ENCODE measurements at regions not wholly inside any gene's neighbourhood (a gene's known extent, or its start where the extent isn't known, plus 50 kb on each side); places are given as distances from the start of the nearest gene placed in this dataset.
A peak's percentile ranks its signal among the peaks of the same experiment; 100 is the strongest.

DNA sequence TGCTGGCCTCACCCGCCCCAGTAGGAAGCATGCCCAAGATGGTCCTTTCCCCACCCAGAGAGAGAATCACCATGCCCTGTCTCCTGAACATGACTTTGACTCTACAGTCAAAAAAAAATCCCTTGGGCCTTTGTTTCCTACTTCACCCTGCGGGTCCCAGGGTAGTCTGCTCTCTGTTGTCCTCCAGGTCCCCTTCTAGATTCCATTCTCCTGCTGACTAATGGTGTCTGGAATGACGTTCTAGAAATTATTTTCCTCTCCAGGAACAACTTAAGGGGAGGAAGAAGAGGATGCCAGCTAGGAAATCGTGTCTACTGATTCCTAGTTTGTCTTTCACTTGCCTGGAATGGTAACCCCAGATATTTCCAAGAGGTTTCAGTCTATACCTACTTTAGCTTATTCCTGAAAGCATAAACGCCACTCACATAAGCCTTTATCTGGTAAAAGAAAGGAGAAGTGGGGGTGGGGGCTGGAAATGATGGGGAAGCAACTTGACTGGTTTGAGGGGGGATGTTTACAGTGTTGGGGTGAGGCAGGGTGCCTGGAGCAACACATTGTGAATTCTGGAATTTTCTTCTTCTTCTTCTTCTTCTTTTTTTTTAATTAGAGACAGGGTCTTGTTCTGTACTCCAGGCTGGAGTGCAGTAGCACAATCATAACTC lies 93.9 kb downstream of the SNX18 start:
- no peak for DNase-seq
- Mint-ChIP-seq H3K27ac (no peak overlapping the region), H3K9me3 (ENCODE audit: low read depth) (peaks cover 8% of the 10 kb centered on the region), H3K27me3 (no peaks in the 10 kb centered on the region), H3K36me3 (ENCODE audit: low read depth) (peaks cover 2% of the 10 kb centered on the region), H3K4me1 (peaks cover 19% of the 10 kb centered on the region), H3K4me3 (no peak overlapping the region)
- intact Hi-C loops (cut with DNase I, micrococcal nuclease) = loop anchor here in 1 of 2 experiments (2.0 kb wide), 1 partner anchor 35 kb away; no protein-coding TSS in a partner anchor
- ChIA-PET CTCF (interaction anchor here (1.3 kb wide), 1 partner anchor 8 kb away, joined by 4 read pairs; no protein-coding TSS in a partner anchor), POLR2A (no interaction called here)
- ATAC-seq = no peak

DNA sequence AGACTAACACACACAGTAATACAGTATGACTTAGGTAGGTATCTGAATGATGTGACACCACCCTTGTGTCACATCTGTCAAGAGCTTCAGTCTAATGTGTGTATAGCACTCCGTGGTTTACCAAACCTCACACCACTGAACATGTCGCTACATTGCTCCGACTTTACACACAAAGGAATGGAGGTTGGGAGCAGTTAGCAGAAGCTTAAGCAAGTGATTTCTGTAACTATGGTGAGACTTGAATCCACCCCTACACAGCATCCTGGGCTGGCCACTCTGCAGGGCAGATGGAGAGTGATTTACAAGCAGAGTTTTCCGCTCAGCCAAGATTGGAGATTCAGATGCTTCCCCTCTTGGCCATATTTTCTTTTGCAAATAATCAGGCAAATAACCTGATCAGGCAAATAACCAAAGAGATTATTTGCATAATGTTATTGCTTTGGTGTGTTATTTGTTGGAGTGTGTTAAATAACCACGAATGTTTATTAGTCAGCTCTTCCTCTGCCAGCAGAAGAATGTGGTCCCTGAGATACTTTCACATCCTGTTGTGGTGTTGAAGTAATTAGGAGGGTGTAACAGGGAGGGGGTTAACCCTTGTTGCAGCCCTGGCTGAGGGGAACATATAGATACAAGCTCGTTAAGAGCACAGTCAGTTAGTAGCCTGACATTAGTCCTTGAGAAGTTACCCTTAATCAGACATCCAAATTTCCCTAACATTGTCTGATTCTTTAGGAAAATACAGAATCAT lies 92.8 kb downstream of the SNX18 start:
- H3K4me3 Mint-ChIP-seq = no peak overlapping the region

DNA sequence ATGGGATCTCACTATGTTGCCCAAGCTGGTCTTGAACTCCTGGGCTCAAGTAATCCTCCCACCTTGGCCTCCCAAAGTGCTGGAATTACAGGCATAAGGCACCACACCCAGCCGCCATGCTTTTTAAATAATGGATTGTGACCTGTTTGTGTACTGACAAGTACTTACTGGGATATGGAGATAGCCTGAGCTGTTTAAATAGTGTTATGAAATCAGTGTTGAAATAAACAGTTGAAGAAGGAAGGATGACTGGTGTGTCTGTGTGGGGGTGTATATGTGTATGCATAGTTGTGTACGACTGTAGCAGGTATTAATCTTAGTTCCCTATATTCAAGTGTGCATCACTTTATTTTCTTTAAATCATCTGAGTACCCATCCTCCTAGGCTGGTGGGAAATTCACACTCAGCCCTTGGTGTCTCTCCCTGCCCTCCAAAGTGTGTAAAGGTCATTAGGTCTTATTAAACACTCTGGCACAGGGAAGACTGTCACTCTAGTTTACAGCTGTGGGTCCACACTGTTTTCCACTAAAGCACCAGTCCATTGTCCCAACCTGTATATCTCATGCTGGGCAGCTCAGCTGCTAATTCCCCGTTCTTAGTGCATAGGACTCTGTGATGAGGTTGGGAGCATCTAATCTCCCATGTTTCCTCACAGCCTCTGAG lies 91.0 kb downstream of the SNX18 start:
- H3K9me3 Mint-ChIP-seq (ENCODE audit: low read depth) = peaks cover 8% of the 10 kb centered on the region
- CTCF ChIA-PET = interaction anchor here (0.6 to 0.7 kb wide), 2 partner anchors 118 to 618 kb away, joined by 3 to 4 read pairs; no protein-coding TSS in a partner anchor
- intact Hi-C loops (cut with DNase I, micrococcal nuclease) = no loop called here
- peaks cover 19% of the 10 kb centered on the region for H3K4me1 Mint-ChIP-seq
- no peak for ATAC-seq
- no peak for DNase-seq
- H3K27ac Mint-ChIP-seq = no peak overlapping the region
- no peaks in the 10 kb centered on the region for H3K27me3 Mint-ChIP-seq
- POLR2A ChIA-PET = no interaction called here
- peaks cover 2% of the 10 kb centered on the region for H3K36me3 Mint-ChIP-seq (ENCODE audit: low read depth)
- H3K4me3 Mint-ChIP-seq = no peak overlapping the region

More for the DNA sequence above, 92.8 kb downstream of the SNX18 start:
- Mint-ChIP-seq H3K36me3 (ENCODE audit: low read depth) (peaks cover 2% of the 10 kb centered on the region), H3K9me3 (ENCODE audit: low read depth) (peaks cover 8% of the 10 kb centered on the region), H3K4me1 (peaks cover 19% of the 10 kb centered on the region), H3K27me3 (no peaks in the 10 kb centered on the region), H3K27ac (no peak overlapping the region)
- ATAC-seq (peak; percentile 85), DNase-seq (peak; percentile 33)
- intact Hi-C loops (cut with DNase I, micrococcal nuclease) = loop anchor here in 1 of 2 experiments (2.0 kb wide), 1 partner anchor 36 kb away; no protein-coding TSS in a partner anchor
- ChIA-PET POLR2A (no interaction called here), CTCF (interaction anchor here (0.9 kb wide), 1 partner anchor 139 kb away, joined by 3 read pairs; no protein-coding TSS in a partner anchor)

DNA sequence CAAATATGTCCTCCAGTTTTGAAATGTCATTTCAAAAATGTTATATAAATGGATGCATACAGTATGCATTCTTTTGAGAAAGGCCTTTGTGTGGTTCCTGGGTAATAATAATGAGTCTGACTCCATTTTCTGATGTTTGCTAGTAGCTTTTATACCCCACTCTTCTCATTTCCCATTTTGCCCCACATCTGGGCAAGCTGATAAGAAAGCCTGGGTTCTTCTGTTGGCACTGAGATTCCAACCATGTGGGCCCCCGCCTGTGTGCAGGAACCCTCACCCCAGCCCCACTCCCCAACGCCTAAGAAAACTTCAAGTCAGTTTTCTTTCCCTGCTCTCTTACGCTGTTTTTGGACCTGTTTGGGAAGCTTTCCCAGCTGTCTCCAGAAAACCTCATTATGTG lies 89.4 kb downstream of the SNX18 start:
- Mint-ChIP-seq H3K4me1 (peaks cover 19% of the 10 kb centered on the region), H3K4me3 (no peak overlapping the region), H3K9me3 (ENCODE audit: low read depth) (peaks cover 8% of the 10 kb centered on the region), H3K27me3 (no peaks in the 10 kb centered on the region), H3K36me3 (ENCODE audit: low read depth) (peaks cover 2% of the 10 kb centered on the region), H3K27ac (no peak overlapping the region)
- intact Hi-C loops (cut with DNase I, micrococcal nuclease) = no loop called here
- DNase-seq (no peak), ATAC-seq (no peak)
- ChIA-PET POLR2A (no interaction called here), CTCF (interaction anchor here (0.6 kb wide), 1 partner anchor 17 kb away, joined by 3 read pairs; no protein-coding TSS in a partner anchor)

DNA sequence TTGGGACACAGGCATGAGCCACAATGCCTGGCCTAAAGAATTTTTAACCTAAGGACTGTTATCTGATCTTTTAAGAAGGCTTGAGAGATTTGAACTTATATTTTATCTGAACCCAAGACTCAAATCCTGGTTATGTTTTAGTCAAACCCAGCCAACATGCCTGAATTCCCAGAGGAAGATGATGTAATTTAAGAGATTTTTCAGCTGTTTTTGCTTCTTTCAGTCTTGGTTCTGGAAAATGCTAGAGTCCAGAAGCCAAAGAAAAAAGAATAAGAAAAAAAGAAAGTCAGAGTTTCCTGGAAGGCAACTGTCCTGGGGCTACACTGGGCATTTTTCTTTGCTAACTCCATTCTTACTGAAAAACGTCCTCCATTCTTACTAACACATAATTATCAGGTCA lies 85.8 kb downstream of the SNX18 start:
- Mint-ChIP-seq H3K9me3 (ENCODE audit: low read depth) (peaks cover 5% of the 10 kb centered on the region), H3K36me3 (ENCODE audit: low read depth) (peaks cover under 1% of the 10 kb centered on the region), H3K4me3 (no peak overlapping the region), H3K27me3 (no peaks in the 10 kb centered on the region), H3K4me1 (no peaks in the 10 kb centered on the region), H3K27ac (no peak overlapping the region)
- intact Hi-C loops (cut with DNase I, micrococcal nuclease) = no loop called here
- DNase-seq = no peak
- ChIA-PET CTCF (interaction anchor here (0.8 kb wide), 1 partner anchor 9 kb away, joined by 4 read pairs; no protein-coding TSS in a partner anchor), POLR2A (no interaction called here)
- ATAC-seq = no peak

DNA sequence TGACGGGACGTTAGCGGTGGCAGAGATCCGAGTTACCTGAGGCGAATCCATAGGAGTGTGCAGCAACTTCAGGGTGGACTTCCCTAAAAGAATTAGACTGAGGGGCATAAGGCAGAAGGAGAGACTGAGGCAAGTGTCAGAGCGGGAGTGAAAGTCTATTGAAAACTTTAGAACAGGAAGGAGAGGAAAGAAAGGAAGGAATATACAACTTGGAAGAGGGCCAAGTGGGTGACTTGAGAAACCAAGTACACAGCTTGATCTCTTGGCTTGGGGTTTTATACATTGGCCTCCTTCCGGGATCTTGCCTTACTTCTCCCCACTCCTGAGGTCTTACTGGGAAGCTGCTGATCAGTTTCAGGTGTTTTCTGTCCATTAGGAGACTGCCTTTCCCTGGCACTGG lies 84.9 kb downstream of the SNX18 start:
- H3K27ac Mint-ChIP-seq = no peak overlapping the region
- no peak for ATAC-seq

DNA sequence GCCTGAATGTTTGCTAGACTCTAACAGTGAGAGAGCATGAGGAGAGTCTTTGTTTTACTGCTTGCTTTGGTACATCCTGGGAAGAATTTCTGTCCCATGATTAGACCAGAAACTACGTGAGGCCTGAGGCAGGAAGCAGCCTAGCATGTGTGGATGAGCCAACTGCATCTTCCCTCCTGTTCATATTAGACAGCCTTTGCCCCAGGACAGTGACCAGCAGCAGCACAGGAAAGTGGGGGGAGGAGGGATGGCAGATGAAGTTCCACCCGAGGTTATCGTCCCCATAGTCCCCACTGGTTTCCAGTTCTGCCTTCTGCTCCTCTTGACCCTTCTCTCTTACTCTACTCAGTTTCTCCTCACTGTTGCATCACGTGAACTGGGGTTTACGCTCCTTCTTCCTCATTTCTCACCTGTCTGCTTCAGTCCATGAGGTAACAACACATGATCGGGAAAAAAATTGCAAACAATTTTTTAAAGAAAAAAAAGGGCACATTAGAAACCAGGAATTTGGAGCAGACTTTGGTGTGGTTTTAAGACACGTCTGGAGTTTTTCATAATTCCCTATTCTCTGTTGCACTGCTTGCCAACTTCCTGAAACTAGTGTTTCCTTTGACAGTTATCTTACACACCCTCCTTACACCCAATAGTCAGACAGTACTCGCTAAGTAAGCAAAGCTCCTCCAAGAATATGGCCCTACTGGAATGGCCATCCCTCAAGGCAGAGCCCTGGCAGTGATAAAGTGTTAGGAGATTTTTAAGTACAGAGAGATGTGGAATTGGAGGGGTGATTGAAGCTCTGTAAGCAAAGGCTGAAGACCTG lies 84.1 kb downstream of the SNX18 start:
- no peak overlapping the region for H3K4me3 Mint-ChIP-seq
- DNase-seq = no peak
- no peak overlapping the region for H3K27ac Mint-ChIP-seq
- H3K9me3 Mint-ChIP-seq (ENCODE audit: low read depth) = peaks cover 17% of the 10 kb centered on the region
- H3K4me1 Mint-ChIP-seq = no peaks in the 10 kb centered on the region
- CTCF ChIA-PET = interaction anchor here (1.4 kb wide), 1 partner anchor 112 kb away, joined by 3 read pairs; no protein-coding TSS in a partner anchor
- peaks cover 2% of the 10 kb centered on the region for H3K27me3 Mint-ChIP-seq
- POLR2A ChIA-PET = no interaction called here
- intact Hi-C loops (cut with DNase I, micrococcal nuclease) = no loop called here
- no peak for ATAC-seq
- peaks cover 10% of the 10 kb centered on the region for H3K36me3 Mint-ChIP-seq (ENCODE audit: low read depth)

More for the DNA sequence above, 84.9 kb downstream of the SNX18 start:
- DNase-seq = no peak
- H3K36me3 Mint-ChIP-seq (ENCODE audit: low read depth) = peaks cover 7% of the 10 kb centered on the region
- intact Hi-C loops (cut with DNase I, micrococcal nuclease) = no loop called here
- no peaks in the 10 kb centered on the region for H3K27me3 Mint-ChIP-seq
- CTCF ChIA-PET = interaction anchor here (1.4 kb wide), 1 partner anchor 113 kb away, joined by 3 read pairs; no protein-coding TSS in a partner anchor
- POLR2A ChIA-PET = no interaction called here
- H3K9me3 Mint-ChIP-seq (ENCODE audit: low read depth) = peaks cover 10% of the 10 kb centered on the region
- no peaks in the 10 kb centered on the region for H3K4me1 Mint-ChIP-seq
- no peak overlapping the region for H3K4me3 Mint-ChIP-seq

All from activated CD4-positive, alpha-beta T cell treated with anti-CD3 and anti-CD28 coated beads for 36 hours (primary cell).